Uterus (tissue), 2 donors: ENCODE measurements at regions not wholly inside any gene's neighbourhood (a gene's known extent, or its start where the extent isn't known, plus 50 kb on each side); places are given as distances from the start of the nearest gene placed in this dataset.

Experiments
- CTCF ChIP-seq, 4 experiments: fragments of 200-600 bp in 2 of 4; fragments of 450-650 bp in 2 of 4; sonication (generic) in 2 of 4; IDR thresholded peaks; one replicate each; pipeline ENCODE4 v1.5.1; 2016 to 2019; ENCODE audit warnings: antibody characterized with exemption in 4 of 4, mild to moderate bottlenecking in 2 of 4, moderate library complexity in 1 of 4
- POLR2A ChIP-seq, 2 donors: fragments of 450-650 bp; IDR thresholded peaks; one replicate each; pipeline ENCODE4 v1.6.1; 2016; ENCODE audit warnings: antibody characterized with exemption in 2 of 2, mild to moderate bottlenecking in 1 of 2, moderate library complexity in 1 of 2

GRCh38 chr6:66232890-66233289 is 525.9 kb upstream of the EYS start:
- TF ChIP-seq POLR2A (IDR thresholded peaks at IDR 0.05) (no peak), CTCF (IDR thresholded peaks at IDR 0.05) (no peak)
